ENCODE measurements at regions not wholly inside any gene's neighbourhood (a gene's known extent, or its start where the extent isn't known, plus 50 kb on each side); places are given as distances from the start of the nearest gene placed in this dataset.
A peak's percentile ranks its signal among the peaks of the same experiment; 100 is the strongest.
"Not testable (repeated sequence)": the region's sequence is repeated elsewhere in the genome, so short reads cannot be mapped to it uniquely, and the experiment has no call there.

DNA sequence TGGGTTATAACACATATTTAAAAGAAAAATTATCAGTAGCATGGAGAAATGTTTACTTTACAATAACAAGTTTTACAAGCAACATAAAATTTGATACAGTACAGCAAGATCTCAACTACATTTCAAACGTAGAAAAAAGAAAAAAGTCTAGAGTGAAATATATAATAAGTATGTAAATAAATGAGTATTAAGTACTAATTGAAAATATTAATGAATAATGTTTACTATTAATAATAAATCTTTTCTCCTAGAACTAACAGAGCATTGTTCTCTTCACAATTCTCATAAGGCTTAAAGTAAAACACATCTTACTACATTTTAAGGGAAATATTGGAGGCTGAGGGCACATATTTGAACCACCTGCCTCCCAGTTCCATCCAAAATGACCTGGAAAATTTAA is 72.1 kb downstream of the TMEM212 start:
- in situ Hi-C loops (cut with HindIII; ENCODE audit: low pct_ligation_motif_present, low pct_unique_long_range_greater_than_20kb, low sequenced_read_pairs) = no loop called here
- DNase-seq = no peak

DNA sequence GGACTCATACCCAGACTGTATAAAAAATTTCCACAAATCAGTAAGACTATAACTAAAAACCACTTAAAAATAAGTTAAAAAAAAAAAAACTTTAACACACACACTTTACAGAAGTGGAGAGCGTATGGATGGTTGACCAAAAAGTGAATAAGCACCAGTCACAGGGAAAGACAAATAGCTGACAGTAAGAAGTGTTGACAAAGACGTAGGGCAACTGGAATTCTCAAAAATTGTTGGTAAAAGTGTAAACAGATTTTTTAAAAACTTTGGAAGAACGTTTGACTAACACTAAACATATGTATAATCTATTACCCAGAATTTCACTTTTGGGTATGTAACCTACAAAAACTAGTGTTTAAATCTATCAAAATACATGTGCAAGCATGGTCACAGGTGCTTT is 73.7 kb downstream of the TMEM212 start:
- DNase-seq = no peak
- in situ Hi-C loops (cut with HindIII; ENCODE audit: low pct_ligation_motif_present, low pct_unique_long_range_greater_than_20kb, low sequenced_read_pairs) = no loop called here

DNA sequence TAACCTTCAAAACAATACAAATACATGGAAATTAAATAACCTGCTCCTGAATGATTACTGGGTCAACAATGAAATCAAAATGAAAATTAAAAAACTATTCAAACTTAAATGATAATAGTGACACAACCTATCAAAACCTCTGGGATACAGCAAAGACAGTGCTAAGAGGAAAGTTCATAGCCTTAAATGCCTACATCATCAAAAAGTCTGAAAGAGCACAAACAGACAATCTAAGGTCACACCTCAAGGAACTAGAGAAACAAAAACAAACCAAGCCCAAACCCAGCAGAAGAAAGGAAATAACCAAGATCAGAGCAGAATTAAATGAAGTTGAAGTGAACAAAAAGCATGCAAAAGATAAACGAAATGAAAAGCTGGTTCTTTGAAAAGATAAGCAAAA is 79.5 kb downstream of the TMEM212 start:
- DNase-seq; in situ Hi-C loops (cut with HindIII; ENCODE audit: low pct_ligation_motif_present, low pct_unique_long_range_greater_than_20kb, low sequenced_read_pairs): not testable (repeated sequence)

DNA sequence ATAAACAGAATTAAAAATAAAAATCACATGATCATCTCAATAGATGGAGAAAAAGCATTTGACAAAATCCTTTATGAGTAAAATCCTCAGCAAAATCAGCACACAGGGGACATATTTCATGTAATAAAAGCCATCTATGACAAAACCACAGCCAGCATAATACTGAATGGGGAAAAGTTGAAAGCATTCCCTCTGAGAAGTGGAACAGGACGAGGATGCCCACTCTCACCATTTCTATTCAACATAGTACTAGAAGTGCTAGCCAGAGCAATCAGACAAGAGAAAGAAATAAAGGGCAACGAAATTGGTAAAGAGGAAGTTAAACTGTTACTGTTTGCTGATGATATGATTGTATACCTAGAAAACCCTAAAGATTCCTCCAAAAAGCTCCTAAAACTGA is 80.5 kb downstream of the TMEM212 start:
- in situ Hi-C loops (cut with HindIII; ENCODE audit: low pct_ligation_motif_present, low pct_unique_long_range_greater_than_20kb, low sequenced_read_pairs); DNase-seq: not testable (repeated sequence)

DNA sequence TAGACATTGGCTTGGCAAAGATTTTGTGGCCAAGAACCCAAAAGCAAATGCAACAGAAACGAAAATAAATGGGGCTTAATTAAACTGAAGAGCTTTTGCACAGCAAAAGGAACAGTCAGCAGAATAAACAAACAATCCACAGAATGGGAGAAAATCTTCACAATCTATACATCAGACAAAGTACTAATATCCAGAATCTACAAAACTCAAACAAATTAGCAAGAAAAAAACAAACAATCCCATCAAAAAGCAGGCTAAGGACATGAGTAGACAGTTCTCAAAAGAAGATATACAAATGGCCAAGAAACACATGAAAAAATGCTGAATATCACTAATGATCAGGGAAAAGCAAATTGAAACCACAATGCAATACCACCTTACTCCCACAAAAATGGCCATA is 81.7 kb downstream of the TMEM212 start:
- DNase-seq; in situ Hi-C loops (cut with HindIII; ENCODE audit: low pct_ligation_motif_present, low pct_unique_long_range_greater_than_20kb, low sequenced_read_pairs): not testable (repeated sequence)

DNA sequence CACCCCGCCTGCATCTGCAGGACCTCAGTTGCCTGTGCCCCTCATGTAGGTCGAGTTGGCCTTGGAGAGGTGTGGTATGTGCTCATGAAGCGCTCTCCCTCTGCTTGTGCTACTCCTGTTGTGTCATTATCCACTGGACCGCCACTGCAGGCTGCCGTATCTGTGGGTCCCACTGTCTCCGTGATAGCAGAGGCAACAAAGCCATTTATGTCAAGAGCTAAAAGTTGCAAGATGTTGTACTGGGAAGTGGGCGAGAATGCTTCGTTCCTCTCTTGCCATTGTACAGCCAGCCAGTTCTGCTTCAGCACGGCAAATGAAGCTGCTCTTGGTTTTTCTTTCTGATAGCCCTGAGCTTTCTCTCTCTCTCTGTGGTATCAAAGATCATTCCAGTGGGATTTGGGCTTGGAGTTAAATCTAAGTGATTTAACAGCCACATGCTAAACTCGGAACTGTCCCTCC is 89.0 kb downstream of the TMEM212 start:
- in situ Hi-C loops (cut with HindIII; ENCODE audit: low pct_ligation_motif_present, low pct_unique_long_range_greater_than_20kb, low sequenced_read_pairs) = no loop called here
- DNase-seq = no peak

DNA sequence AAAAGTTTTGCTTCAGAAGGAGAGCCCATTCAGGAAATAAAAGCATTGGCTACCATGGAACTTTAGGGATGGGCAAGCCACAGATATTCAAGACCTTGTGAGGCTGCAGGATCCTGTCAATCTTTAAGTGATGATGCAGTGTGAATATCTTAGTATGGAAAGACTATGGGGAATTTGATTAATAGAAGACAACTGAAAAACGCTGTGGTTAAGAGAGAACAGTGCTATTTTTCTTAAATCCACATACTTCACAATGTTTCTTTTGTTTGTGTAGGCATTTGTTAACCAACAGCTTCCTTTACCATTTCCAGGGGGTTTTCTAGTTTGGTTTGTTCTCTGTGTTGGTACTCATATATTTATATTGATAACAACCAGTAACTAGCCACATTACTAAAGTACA is 90.3 kb downstream of the TMEM212 start:
- DNase-seq = no peak
- in situ Hi-C loops (cut with HindIII; ENCODE audit: low pct_ligation_motif_present, low pct_unique_long_range_greater_than_20kb, low sequenced_read_pairs) = no loop called here

DNA sequence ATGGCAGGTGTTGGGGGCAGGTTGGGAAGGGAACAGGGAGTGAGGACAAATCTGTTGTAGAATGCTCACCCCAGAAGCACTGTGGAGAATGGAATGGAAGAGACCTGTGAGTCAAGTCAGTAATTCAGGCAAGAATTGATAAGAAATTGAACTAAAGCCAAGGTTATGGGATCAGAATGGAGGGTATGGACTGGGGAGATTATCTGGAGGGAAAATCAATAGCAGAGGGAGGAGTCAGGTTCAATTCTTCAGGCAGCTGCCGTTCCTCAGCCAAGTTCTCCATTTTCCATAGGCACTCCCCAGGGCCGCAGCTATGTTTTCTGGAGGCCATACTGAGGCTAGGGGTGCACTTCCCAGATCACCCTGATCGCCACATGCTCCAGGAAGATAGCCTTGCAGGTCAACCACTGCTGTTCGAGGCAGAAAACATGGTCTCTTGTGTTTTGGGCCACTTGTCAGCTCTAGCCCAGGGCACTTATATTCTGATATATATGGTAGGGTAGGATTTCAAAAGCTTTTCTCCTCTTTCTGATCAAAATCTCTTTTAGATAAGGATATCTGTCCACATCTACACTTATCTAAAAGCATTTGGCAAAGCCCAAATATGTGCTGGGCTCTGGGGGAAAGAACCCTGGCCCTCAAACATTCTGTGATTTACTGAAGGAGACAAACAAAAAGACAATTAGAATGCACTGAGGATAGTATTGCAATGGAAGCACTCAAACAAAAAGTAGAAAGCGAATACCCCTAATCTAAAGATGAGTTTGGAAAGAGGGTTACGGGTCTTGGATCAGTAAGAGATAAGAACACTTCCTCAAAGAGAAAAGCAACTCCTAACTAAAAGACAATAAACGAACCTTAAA is 92.3 kb downstream of the TMEM212 start:
- DNase-seq = no peak
- in situ Hi-C loops (cut with HindIII; ENCODE audit: low pct_ligation_motif_present, low pct_unique_long_range_greater_than_20kb, low sequenced_read_pairs) = no loop called here

DNA sequence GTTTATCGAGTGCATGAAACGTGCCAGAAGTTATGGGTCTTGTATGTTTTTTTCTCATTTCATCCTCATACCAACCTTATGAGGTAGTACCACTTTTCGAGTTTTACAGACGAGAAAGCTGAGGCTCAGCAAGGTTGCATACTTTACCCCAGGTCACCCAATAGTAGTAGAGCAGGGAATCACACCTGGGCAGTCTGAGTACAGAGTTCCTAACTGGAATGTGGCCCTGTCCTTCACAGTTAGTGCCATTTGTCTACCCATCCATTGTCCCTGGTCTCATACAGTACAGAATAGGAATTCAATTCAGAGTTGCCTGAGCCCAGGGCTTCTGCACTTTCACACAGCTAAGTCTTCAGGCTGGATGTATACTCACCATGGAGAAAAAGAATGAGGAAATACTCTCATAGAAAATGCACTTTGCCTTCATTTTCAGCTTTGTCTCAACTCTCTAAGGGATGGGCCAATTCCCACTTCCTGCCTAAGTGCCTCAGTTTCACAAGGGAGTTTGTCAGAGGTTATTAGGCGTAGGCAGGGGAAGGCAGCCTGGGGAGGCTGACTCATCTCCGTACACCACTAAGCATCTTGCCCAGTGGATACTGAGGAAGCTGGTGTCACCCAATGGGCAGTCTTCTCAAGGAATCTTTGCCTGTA is 93.2 kb downstream of the TMEM212 start:
- in situ Hi-C loops (cut with HindIII; ENCODE audit: low pct_ligation_motif_present, low pct_unique_long_range_greater_than_20kb, low sequenced_read_pairs) = no loop called here
- DNase-seq = peak; percentile 2

DNA sequence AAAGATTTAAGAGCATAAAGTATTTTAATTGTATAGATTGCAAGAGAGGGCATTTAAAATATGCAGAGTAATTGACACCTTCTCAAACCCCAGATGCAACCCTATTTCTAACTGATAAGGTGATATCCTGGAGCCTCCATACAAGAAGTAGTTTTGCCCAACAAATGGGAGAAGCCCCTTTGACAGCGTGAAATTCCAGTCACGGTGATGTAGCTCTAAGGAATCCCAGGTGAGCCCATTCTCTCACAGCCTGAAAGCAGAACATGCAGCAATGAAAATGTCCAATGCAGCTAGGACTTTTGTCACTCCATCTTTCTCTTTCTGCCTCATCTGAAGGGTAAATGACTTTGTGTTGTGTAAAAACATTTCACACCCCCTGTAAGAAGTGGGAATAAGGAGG is 96.4 kb downstream of the TMEM212 start:
- in situ Hi-C loops (cut with HindIII; ENCODE audit: low pct_ligation_motif_present, low pct_unique_long_range_greater_than_20kb, low sequenced_read_pairs) = no loop called here

DNA sequence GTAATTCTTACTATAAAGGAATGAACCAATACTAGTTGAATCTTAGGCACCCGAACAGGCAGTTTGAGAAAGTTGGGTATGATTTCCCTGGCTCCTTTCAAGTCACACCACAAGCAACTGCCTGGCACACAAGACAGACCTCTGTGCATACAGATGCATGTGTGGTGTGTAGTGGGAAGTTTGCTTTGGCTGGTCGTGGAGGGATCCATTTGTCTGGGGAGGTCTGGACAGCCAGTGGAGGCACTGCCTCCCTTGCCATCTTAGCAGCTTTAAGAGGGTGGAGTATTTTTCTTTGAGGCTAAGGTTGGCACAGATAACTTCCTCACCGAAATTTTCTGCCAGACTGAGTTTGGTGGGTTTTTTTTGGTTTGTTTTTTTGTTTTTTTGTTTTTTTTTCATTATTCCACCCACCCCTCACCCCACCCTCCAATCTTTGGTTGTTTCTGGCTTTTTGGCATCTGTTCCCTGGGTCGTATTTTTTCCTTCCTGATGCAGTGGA is 97.1 kb downstream of the TMEM212 start:
- in situ Hi-C loops (cut with HindIII; ENCODE audit: low pct_ligation_motif_present, low pct_unique_long_range_greater_than_20kb, low sequenced_read_pairs) = no loop called here

More for the DNA sequence above, 96.4 kb downstream of the TMEM212 start:
- no peak for DNase-seq

DNA sequence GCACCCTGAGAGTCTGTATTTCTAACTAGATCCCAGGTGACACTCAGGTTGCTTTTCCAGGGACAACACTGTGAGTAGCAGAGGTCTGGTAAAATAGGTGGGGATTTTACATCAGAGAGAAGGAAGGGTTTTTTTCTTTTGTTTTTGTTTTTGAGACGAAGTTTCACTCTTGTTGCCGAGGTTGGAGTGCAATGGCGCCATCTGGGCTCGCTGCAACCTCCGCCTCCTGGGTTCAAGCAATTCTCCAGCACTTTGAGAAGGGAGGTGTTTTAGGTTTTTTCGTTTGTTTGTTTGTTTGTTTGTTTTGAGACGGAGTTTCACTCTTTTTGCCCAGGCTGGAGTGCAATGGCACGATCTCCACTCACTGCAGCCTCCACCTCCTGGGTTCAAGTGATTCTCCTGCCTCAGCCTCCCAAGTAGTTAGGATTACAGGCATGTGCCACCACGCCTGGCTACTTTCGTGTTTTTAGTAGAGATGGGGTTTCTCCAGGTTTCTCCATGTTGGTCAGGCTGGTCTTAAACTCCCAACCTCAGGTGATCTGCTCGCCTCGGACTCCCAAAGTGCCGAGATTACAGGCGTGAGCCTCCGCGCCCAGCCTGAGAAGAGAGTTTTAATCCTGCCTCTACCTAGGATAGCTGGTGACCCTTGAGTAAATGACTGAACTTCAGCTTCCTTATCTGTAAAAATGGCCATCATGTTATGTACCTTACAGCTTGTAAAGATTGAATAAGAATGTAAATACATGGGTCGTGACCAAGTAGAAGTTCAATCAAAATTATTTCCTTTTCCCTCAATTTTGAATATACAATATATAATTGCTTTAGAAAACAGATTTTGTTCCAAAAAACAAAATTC is 95.9 kb upstream of the FNDC3B start:
- DNase-seq = no peak
- in situ Hi-C loops (cut with HindIII; ENCODE audit: low pct_ligation_motif_present, low pct_unique_long_range_greater_than_20kb, low sequenced_read_pairs) = no loop called here

More for the DNA sequence above, 97.1 kb downstream of the TMEM212 start:
- DNase-seq = no peak

DNA sequence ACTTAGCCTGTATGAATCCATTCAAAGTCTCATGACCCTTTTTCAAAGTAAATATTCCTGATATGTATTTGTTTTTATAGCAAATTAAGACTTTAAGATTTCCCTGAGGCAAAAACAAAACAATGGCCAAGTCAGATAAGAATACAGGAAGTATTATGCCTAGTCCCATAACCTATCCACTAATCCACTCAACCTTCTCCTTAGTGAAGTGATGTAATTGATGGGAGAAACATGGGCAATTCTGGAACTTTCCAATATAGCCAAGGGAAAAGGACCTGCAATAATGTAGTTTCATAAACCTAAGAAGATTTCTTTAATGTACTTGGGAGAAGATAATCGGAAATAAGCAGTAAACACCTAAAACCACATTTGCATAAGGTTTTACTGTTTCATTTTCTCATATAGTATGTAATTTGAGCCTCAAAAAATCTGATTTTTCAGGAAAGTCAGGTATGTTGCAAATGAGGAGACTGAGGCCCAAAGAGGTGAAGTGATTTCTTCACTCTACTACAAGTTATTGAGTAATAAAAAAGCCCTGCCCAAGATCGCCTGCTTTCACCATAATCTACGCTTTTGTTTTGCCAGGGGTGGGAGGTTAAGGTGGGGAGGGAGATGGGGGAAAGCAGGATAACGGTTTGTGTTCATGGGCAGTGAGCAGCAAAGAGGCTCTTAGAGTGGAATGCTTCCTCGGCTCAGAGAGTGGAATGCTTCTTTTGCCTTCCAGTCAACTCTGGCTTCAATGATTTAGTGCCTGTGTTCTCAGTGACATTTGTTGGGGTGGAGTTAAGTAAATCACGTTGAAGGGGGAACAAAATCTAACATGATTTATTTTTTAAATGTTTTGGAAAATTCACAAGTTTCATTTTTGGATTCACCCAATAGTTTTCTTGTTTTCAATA is 95.0 kb upstream of the FNDC3B start:
- in situ Hi-C loops (cut with HindIII; ENCODE audit: low pct_ligation_motif_present, low pct_unique_long_range_greater_than_20kb, low sequenced_read_pairs) = no loop called here
- DNase-seq = no peak

DNA sequence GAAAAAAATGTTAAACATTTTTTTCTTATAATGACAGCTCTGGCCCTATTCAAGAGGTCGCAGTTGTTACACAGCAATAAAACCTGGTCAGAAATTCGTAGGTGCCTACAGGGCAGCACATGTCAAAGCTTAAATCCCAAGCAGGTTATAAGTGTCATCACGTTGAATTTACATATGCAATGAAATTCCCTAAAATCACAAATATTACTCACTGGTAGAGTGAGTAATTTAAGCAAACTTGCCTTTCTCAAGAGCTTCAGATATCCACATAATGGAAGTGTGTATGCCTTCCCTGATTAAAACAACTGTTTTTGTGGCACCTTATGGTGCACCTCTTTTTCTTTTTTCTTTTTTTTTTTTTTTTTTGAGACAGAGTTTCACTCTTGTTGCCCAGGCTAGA is 90.7 kb upstream of the FNDC3B start:
- no peak for DNase-seq
- in situ Hi-C loops (cut with HindIII; ENCODE audit: low pct_ligation_motif_present, low pct_unique_long_range_greater_than_20kb, low sequenced_read_pairs) = no loop called here

DNA sequence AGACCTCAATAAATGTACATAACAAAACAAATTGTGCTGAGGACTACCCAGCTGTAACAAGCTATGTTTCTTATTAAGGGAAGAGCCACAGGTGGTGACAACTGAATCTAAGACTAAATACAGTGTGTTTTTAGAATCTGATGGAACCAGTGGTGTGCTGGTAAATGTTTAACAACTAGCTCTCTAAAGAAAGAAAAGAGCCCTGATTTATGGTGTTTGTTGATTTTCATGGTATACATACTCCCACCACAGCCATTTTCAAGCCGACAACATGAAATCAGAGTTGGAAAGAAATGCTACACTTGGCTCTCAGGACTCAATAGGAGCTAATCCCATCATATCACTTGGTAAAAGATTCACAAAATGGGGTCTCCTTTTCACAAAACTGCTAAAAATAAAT is 89.8 kb upstream of the FNDC3B start:
- no peak for DNase-seq
- in situ Hi-C loops (cut with HindIII; ENCODE audit: low pct_ligation_motif_present, low pct_unique_long_range_greater_than_20kb, low sequenced_read_pairs) = no loop called here

DNA sequence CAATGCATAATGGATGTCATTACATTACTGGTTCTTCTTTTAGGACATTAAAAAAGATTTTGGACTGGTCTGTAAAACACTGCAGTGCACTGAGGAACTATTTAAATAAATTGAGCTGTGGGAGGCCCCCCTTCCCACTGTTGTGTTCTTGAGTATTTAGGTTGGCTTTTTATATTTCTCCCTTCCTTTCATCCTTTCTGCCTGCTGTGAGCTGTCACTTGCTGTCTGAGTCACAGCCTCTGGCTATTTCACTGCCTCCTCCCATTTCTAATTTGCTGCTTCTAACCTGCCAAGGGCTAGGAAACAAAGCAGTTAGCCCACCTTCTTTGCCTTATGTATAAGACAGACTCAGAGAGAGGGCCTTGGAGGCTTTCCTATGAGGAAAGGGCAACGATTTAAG is 89.0 kb upstream of the FNDC3B start:
- peak; percentile 12 for DNase-seq
- in situ Hi-C loops (cut with HindIII; ENCODE audit: low pct_ligation_motif_present, low pct_unique_long_range_greater_than_20kb, low sequenced_read_pairs) = no loop called here

DNA sequence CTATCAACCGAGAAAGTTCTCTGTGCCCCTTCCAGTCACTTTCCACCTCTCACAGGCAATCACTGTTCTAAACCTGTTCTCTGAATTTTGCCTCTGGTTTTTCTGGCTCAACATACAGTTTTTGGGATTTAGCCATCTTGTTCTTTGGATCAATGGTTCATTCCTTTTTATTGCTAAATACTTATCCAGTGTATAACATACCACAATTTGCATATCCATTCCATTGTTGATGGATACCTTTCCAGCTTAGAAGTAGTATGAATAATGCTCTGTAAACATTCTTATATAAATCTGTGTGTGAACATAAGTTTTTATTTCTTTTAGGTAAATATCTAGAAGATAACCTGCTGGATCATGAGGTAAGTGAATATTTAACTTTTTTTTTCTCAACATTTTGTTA is 87.8 kb upstream of the FNDC3B start:
- no peak for DNase-seq
- in situ Hi-C loops (cut with HindIII; ENCODE audit: low pct_ligation_motif_present, low pct_unique_long_range_greater_than_20kb, low sequenced_read_pairs) = no loop called here
